ENCODE measurements at regions not wholly inside any gene's neighbourhood (a gene's known extent, or its start where the extent isn't known, plus 50 kb on each side); places are given as distances from the start of the nearest gene placed in this dataset.

GRCh38 chr12:114821570-114821969, 137.6 kb upstream of the TBX3 start:
- no peak for TF ChIP-seq CTCF (IDR thresholded peaks at IDR 0.05 in 4 of 5, conservative IDR thresholded peaks at IDR 0.05 in 1 of 5)
- no peak for TF ChIP-seq POLR2A (IDR thresholded peaks at IDR 0.05)

Measured in gastrocnemius medialis (tissue), 4 donors.